Motor neuron (in vitro differentiated cells): ENCODE measurements at regions not wholly inside any gene's neighbourhood (a gene's known extent, or its start where the extent isn't known, plus 50 kb on each side); places are given as distances from the start of the nearest gene placed in this dataset.

Source experiments
- ATAC-seq, 8 experiments: fragments of 200-7000 bp; cut with Tn5 transposase; replicated peaks in 6 of 8; 2 replicates each; pipeline ENCODE4 v1.8.0; 2021; ENCODE audit warnings: mild to moderate bottlenecking in 8 of 8, moderate library complexity in 8 of 8
- H3K27ac ChIP-seq, 2 donors: fragments of 250-450 bp; sonication (Bioruptor Pico); 2 replicates each; pipeline ENCODE4 v1.9.0; 2021; ENCODE audit warnings: antibody characterized with exemption in 2 of 2, mild to moderate bottlenecking in 2 of 2, moderate library complexity in 1 of 2
- H3K4me1 ChIP-seq, 2 donors: fragments of 250-450 bp; sonication (Bioruptor Pico); replicated peaks in 1 of 2; 2 replicates each; pipeline ENCODE4 v1.6.1; 2021; ENCODE audit warnings: antibody characterized with exemption in 2 of 2, mild to moderate bottlenecking in 2 of 2, moderate library complexity in 1 of 2
- H3K4me3 ChIP-seq, 5 donors: fragments of 250-450 bp; sonication (Bioruptor Pico); 2 replicates each; pipeline ENCODE4 v1.9.0; 2021; ENCODE audit warnings: antibody characterized with exemption in 5 of 5, mild to moderate bottlenecking in 5 of 5, moderate library complexity in 4 of 5
- WGBS, 10 experiments: fragments of 450-650 bp; shearing (Covaris generic); methylation state at CpG; one replicate each; pipeline ENCODE4 v1.0.0; 2022; 5-methylcytosine and 5-hydroxymethylcytosine counted together
- in situ Hi-C, 9 experiments: fragments of 400-800 bp; cut with MboI; loops; one replicate each; pipeline ENCODE4 v1.15.0; 2021; ENCODE audit warnings: low sequenced_read_pairs in 9 of 9, low pct_unique_long_range_greater_than_20kb in 2 of 9; ENCODE audit not compliant: unreplicated experiment in 9 of 9

DNA sequence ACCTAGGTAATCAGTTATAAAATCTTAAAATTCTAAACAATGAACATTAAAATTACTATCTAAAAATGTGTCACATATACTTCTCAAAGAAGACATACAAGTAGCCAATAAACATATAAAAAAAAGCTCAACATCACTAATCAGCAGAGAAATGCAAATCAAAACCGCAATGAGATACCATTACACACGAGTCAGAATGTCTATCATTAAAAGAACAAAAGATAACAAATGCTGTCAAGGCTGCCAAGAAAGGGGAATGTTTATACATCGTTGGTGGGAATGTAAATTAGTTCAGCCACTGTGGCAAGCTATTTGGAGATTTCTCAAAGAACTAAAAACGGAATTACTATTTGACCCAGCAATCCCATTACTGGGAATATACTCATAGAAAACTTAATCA lies 310.3 kb upstream of the EDNRB start:
- no peak for ATAC-seq
- in situ Hi-C loops = no loop called here
- 0 to 93% (median 61%) methylated on average over 2 to 4 of the region's 4 CpGs; no CpG with 5 or more reads in 1 of the 10 experiments for WGBS, 10 experiments

DNA sequence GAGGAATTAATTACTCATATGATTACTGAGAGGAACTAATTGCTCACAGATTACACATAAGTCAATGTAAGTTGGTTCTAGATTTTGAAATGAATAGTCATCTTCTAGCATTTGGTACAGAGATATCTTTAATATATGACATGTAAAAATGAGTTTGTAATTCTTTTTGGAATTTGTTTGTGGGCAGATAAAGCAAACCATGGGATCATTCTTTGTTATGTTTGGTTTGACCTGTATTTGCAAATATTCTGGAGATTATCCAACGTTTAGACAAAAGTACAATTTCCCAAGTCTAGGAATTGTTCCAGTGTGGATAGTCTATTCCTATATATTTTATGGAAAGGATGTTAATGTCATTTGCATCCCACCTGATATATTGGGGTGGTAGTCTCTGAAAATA lies 309.6 kb upstream of the EDNRB start:
- H3K27ac ChIP-seq = no peak overlapping the region
- WGBS, 10 experiments = 0 to 80% (median 62%) methylated on average over 1 of the region's 1 CpG; no CpG with 5 or more reads in 4 of the 10 experiments
- no peaks in the 10 kb centered on the region for H3K4me1 ChIP-seq
- in situ Hi-C loops = no loop called here
- no peak for ATAC-seq
- H3K4me3 ChIP-seq = no peak overlapping the region

More for the DNA sequence above, 310.3 kb upstream of the EDNRB start:
- Histone ChIP-seq H3K4me1 (no peaks in the 10 kb centered on the region), H3K27ac (no peak overlapping the region), H3K4me3 (no peak overlapping the region)

DNA sequence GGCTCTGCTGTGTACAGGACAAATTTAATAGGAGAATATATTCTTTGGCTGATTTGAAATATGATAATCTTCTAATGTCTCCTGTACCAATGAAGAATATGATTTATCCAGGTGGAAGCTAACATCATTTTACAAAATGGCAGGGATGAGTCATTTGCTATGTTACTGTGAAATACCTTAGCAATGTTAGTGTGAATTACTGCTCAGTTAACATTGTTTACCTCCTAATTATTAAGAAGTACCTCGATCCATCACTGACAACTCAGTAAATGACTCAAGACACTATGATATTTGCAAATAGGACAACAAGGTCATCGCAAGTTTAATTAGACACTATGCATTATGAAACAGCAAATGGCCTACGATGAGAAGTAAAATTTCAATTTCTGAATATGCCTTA lies 309.1 kb upstream of the EDNRB start:
- H3K4me1 ChIP-seq = no peaks in the 10 kb centered on the region
- in situ Hi-C loops = no loop called here
- no peak overlapping the region for H3K4me3 ChIP-seq
- H3K27ac ChIP-seq = no peak overlapping the region
- WGBS, 10 experiments = 14 to 100% (median 75%) methylated on average over 1 to 3 of the region's 3 CpGs; no CpG with 5 or more reads in 1 of the 10 experiments
- ATAC-seq = peak in 5 of 8 experiments; percentile 23 to 76 (median 56)

DNA sequence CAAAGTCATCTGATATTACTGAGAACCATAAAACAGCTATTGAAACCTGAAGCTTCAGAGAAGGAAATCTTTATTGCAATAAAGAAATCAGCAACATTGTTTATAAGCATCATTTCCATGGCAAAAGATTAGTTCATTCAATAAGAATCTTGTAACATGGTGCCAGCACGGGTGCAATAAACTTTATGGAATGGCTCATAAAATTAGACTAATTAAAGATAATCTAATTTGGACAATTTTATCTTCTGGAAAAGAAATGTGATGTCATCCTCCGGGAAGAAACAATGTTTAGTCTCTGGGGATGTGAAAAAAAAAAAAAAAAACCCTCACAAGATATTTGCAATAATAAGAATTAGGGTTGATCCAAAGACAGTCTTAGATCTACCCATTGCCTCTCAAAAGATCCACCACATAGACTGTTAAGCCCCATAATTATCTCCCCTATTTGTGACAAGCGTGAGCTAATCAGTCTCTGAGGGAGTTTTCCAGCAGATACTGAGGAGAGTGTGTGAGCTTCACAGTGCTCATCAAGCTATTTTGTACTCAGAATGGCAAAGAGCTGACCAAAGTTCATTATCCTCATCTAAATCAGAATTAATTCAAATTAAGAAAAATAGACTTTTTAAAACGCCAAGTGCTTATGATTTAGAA lies 297.0 kb upstream of the EDNRB start:
- in situ Hi-C loops = no loop called here
- ATAC-seq = peak in 1 of 8 experiments; percentile 25
- 0 to 93% (median 63%) methylated on average over 2 to 4 of the region's 4 CpGs; no CpG with 5 or more reads in 1 of the 10 experiments for WGBS, 10 experiments
- no peak overlapping the region for H3K4me3 ChIP-seq
- H3K27ac ChIP-seq = no peak overlapping the region
- H3K4me1 ChIP-seq = no peaks in the 10 kb centered on the region

DNA sequence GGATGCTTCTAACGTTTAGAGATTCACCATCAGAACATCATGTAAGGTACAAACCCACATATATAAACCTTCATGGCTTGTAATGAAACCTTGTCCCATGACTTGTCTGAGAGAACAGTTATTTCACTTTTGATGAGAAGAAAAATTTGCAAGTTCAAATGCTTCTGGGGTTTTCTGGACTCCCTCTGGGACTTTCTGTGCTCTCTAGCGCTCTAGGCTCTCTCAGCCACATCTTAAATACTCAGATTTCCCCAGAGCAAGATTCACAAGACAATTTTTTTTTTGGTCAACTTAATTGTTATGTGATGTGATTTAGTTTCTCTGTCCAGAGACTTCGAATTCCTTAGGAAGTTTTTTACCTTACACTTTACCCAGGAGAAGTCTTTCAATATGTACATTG lies 282.8 kb upstream of the EDNRB start:
- in situ Hi-C loops = no loop called here
- H3K4me3 ChIP-seq = no peak overlapping the region
- peaks cover 0 to 10% of the 10 kb centered on the region in 2 donors for H3K4me1 ChIP-seq
- no peak for ATAC-seq
- 0 to 100% (median 75%) methylated on average over 1 to 3 of the region's 3 CpGs for WGBS, 10 experiments
- no peak overlapping the region for H3K27ac ChIP-seq

DNA sequence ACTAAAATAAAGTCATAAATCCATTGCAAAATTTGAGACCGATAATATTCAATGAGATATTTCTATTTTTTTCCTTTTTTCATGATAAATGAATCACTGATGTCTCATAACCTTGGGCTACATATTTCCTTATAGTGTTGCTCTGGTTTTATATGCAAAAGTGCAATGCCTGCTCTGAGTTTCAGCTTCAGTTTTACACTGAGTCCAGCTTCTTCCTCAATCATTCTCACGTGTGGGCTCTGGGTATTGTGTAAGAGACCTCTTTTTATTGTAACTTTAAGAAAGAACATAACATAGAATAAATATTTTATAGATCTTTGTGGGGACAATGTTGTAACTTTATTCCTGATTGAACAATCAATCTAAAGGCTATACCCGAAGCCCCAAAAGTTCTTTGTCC lies 280.2 kb upstream of the EDNRB start:
- in situ Hi-C loops = no loop called here
- Histone ChIP-seq H3K27ac (no peak overlapping the region), H3K4me1 (peaks cover 0 to 10% of the 10 kb centered on the region in 2 donors), H3K4me3 (no peak overlapping the region)
- 0 to 90% (median 44%) methylated on average over 2 to 3 of the region's 3 CpGs; no CpG with 5 or more reads in 1 of the 10 experiments for WGBS, 10 experiments
- ATAC-seq = no peak

DNA sequence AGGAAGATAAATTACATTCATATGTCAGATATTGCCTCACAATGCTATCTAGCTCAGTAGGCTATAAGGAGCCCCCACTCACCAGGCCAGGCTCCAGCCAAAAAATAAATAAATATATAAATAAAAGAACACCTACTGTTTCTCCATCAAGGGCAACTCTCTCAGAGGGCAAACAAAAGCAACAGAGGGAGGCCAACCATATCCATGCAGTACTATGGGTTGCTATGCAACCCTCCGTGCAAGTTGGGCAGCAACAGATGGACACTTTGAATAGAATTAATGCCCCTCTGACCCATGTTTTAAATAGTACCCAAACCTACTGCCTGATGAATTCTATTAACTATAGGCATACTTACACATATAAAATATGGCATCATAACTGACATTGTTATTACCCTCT lies 279.8 kb upstream of the EDNRB start:
- no peak overlapping the region for H3K4me3 ChIP-seq
- peak in 5 of 8 experiments; percentile 44 to 87 (median 65) for ATAC-seq
- 0 to 57% (median 0%) methylated on average over 1 of the region's 1 CpG; no CpG with 5 or more reads in 3 of the 10 experiments for WGBS, 10 experiments
- H3K27ac ChIP-seq = no peak overlapping the region
- H3K4me1 ChIP-seq = peaks cover 0 to 10% of the 10 kb centered on the region in 2 donors
- in situ Hi-C loops = no loop called here

DNA sequence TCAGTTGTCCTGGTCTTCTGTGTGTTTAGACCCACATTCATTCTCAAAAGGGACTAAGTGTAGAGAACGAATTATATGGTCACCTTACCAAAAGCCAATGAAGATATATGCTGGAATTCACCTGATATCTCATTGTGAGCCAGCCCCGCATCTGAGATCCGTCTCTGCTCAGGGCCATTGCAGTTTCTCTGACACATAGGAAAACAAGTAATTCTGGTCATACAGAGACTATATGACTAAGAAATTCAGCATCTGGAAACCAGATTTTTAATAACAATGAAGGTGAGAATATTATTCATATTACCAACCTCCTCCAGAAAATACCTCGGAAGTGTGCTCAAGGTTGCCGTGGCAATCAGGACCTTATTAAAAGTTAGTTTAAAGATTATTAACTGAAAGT lies 278.6 kb upstream of the EDNRB start:
- in situ Hi-C loops = no loop called here
- WGBS, 10 experiments = 3 to 100% (median 91%) methylated on average over 1 to 5 of the region's 5 CpGs
- H3K27ac ChIP-seq = no peak overlapping the region
- peaks cover 0 to 10% of the 10 kb centered on the region in 2 donors for H3K4me1 ChIP-seq
- H3K4me3 ChIP-seq = no peak overlapping the region
- no peak for ATAC-seq

DNA sequence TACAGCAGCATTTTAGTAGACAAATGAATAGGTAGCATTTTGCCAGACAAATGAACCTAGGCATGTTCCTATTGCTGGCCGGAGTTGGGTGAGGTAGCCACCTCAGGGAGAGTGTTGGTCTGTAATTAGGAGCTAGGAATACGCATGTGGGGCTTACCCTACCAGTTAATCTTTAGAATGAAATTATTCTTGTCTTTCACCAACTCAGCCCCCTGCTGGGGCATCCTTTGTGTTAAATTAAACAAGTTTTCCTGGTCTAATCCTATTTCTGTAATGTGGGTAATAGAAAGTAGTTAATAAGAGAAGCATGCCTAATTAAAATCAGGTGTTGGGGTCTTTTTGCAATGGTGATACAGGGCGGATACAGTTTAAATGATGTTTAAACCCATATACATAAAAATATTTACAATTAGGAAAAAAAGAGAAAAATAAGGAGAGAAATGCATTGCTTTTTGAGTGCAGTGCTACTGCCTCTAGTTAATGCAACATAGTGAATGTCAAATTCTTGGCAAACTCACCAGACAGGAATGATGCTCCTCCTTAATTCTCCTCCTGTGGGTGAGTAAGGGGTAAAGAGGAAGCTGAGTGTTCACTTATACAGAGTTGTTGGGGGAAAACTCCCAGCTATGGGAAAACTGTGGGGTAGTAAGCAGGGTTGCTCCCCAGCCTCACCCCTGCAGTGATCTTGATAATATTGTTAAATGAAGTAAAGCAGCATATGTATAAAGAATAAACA lies 276.4 kb upstream of the EDNRB start:
- no peak for ATAC-seq
- Histone ChIP-seq H3K27ac (no peak overlapping the region), H3K4me3 (no peak overlapping the region), H3K4me1 (peaks cover 0 to 10% of the 10 kb centered on the region in 2 donors)
- in situ Hi-C loops = no loop called here
- WGBS, 10 experiments = 0 to 100% (median 70%) methylated on average over 1 to 3 of the region's 3 CpGs; no CpG with 5 or more reads in 2 of the 10 experiments

DNA sequence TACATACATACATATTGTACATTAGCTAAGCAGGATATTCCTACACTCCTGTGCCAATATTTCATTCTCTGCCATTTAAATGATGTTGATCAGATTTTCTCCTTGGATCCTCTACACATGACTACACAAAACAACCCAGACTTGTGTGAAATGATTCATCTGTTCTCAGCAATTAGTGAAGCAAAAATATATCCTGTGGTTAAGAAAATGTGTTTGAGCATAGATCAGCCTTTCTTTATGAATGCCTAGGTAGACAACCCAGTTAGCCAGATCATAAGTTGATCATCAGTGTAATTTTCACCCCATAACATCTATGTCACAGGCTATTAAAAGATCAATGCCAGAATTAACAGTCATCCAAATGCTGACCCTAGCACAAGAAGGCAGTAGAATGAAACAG lies 275.2 kb upstream of the EDNRB start:
- Histone ChIP-seq H3K4me3 (no peak overlapping the region), H3K4me1 (peaks cover 0 to 7% of the 10 kb centered on the region in 2 donors), H3K27ac (no peak overlapping the region)
- in situ Hi-C loops = no loop called here
- no peak for ATAC-seq

DNA sequence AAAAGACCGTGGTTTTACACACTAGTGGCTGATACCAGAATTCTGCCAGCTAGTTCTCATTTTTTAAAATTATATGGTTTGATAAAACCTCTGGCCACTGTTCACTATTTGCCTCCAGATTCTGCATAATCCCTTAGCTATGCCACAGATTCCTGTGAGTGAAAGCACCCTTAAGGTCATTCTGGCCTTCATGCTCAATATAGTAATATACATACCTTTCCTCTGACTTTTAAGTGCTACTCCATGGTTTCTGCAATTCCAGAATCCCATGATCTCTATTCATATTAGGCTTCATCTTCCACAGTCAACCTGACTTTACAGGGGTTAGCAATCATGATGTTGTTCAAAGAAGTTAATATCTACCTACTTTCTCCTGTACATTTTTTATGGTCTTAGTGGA lies 274.1 kb upstream of the EDNRB start:
- Histone ChIP-seq H3K27ac (no peak overlapping the region), H3K4me3 (no peak overlapping the region), H3K4me1 (no peaks in the 10 kb centered on the region)
- ATAC-seq = no peak
- 0 to 100% (median 86%) methylated on average over 1 of the region's 1 CpG; no CpG with 5 or more reads in 1 of the 10 experiments for WGBS, 10 experiments
- in situ Hi-C loops = no loop called here

DNA sequence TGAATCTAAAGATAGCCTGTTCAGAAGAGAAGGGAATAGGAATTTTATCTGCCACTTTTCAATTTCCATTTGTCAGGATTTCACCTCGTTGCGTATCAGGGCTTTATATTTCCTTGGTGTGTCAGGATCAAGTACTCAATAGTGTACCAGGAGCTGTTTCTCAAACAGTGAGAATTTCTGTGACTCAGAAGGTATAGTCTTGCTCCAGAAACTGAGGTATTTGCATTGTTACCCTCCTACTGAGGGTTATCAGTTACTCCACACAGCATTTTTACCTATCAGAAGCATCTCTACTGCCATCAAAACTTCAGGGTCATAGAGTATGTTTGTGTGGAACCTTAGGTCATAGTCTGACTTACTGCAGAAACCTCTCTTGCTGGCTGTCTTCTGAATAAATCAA lies 271.7 kb upstream of the EDNRB start:
- Histone ChIP-seq H3K4me1 (no peaks in the 10 kb centered on the region), H3K27ac (no peak overlapping the region), H3K4me3 (no peak overlapping the region)
- in situ Hi-C loops = no loop called here
- ATAC-seq = no peak
- WGBS, 10 experiments = 48 to 83% (median 74%) methylated on average over 2 of the region's 2 CpGs

DNA sequence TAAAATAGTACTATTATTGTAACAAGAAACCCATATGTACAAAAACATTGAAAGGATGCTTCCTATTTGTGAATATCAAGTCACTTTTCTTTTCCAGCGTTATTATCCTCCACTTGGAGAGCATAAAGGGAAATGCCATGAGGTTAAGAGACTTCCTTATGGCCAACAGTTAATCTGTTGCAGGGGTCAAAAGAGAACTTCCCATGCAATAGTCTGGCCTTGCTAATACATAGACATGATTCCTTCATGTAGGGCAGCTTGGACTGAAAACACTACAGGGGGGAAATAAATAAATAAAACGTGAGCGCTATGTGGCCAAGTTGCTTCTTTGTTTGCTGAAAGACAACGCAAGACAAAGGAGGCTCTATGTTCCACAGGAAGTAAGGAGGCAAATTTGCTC lies 269.1 kb upstream of the EDNRB start:
- in situ Hi-C loops = no loop called here
- no peak for ATAC-seq

More for the DNA sequence above, 269.1 kb upstream of the EDNRB start:
- no peaks in the 10 kb centered on the region for H3K4me1 ChIP-seq
- H3K4me3 ChIP-seq = no peak overlapping the region
- no peak overlapping the region for H3K27ac ChIP-seq
- WGBS, 10 experiments = 32 to 100% (median 71%) methylated on average over 1 to 4 of the region's 4 CpGs; no CpG with 5 or more reads in 1 of the 10 experiments
